Coronary artery (tissue), 2 donors: ENCODE measurements at regions not wholly inside any gene's neighbourhood (a gene's known extent, or its start where the extent isn't known, plus 50 kb on each side); places are given as distances from the start of the nearest gene placed in this dataset.

Experiments used
- DNase-seq: peaks from one replicate; pipeline ENCODE4 v3.0.0-alpha.2; 2017; ENCODE audit warnings: low spot score
- H3K27ac ChIP-seq, 2 donors: fragments of 200-600 bp; sonication (generic); one replicate each; pipeline ENCODE4 v1.5.1; 2016 to 2019
- H3K4me3 ChIP-seq: fragments of 200-600 bp; sonication (generic); 2 replicates; pipeline ENCODE4 v1.5.1; 2016; ENCODE audit warnings: mild to moderate bottlenecking, moderate library complexity
- TF ChIP-seq, protein P1 (sequence below): fragments of 200-600 bp; sonication (generic); IDR thresholded peaks from one replicate; pipeline ENCODE4 v1.5.1; 2019; ENCODE audit warnings: antibody characterized with exemption

DNA sequence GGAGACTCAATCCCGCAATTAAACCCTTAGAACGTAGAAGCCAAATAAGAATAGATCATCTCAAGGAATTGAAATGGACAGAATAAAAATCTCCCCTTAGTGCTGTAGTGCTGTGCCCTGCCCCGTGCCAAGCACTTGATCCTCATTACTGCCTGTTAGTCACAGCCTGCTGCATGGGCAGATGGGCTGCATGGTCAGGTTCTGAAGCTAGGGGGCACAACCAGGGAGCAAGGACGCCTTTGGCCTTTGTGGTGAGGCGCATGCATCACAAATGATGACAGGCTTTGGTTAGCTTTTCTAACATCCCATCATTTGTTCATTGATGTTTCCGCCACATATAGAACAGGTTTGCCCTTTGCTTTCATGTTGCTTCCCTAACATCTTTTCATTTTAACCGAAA lies 336.3 kb upstream of the ADAMTS9 start:
- DNase-seq: no peak
- TF ChIP-seq, protein P1, sequence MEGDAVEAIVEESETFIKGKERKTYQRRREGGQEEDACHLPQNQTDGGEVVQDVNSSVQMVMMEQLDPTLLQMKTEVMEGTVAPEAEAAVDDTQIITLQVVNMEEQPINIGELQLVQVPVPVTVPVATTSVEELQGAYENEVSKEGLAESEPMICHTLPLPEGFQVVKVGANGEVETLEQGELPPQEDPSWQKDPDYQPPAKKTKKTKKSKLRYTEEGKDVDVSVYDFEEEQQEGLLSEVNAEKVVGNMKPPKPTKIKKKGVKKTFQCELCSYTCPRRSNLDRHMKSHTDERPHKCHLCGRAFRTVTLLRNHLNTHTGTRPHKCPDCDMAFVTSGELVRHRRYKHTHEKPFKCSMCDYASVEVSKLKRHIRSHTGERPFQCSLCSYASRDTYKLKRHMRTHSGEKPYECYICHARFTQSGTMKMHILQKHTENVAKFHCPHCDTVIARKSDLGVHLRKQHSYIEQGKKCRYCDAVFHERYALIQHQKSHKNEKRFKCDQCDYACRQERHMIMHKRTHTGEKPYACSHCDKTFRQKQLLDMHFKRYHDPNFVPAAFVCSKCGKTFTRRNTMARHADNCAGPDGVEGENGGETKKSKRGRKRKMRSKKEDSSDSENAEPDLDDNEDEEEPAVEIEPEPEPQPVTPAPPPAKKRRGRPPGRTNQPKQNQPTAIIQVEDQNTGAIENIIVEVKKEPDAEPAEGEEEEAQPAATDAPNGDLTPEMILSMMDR: no peak
- H3K4me3 ChIP-seq: no peak overlapping the region
- H3K27ac ChIP-seq: no peak overlapping the region

DNA sequence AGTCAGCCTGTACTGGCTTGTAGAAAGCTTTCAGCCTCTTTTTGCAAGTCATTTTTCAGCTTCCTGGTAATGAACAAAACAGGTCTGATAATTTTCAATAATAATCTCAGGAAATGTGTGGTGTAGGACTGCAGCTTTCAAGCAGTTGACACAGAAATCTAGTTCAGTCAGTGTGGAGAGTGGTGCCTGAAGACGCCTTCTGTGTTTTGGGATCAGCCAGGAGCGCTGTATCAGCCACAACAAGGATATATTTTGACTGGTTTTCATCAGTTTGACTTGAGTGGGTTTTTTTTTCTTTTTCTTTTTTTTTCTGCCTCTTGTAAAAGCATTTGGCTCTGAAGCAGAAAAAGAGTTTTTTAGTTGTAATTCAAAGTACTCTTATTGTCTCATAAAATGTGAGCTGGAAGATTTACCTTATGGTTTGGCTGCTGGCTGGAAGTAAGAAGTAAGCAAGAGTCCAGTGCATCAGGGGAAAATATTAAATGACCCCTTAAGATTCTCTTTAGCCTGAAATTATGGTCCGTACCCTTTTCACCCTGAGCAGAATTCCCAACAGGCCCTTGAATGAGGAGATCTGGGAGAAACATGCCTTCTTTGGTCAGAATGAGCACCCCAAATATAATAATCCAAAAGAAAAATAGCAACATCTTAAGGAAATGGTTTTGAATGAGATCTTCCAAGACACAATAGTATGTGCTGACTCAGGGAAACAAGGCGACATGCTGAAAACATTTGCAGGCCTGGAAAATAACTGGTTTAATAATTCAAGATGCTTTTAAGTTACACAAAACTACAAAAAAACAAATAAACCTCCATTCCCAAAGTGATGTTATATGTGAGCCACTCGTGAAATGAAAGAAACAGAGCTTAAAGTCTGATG lies 332.7 kb upstream of the ADAMTS9 start:
- DNase-seq: no peak
- H3K27ac ChIP-seq: no peak overlapping the region
- TF ChIP-seq, protein P1: no peak

DNA sequence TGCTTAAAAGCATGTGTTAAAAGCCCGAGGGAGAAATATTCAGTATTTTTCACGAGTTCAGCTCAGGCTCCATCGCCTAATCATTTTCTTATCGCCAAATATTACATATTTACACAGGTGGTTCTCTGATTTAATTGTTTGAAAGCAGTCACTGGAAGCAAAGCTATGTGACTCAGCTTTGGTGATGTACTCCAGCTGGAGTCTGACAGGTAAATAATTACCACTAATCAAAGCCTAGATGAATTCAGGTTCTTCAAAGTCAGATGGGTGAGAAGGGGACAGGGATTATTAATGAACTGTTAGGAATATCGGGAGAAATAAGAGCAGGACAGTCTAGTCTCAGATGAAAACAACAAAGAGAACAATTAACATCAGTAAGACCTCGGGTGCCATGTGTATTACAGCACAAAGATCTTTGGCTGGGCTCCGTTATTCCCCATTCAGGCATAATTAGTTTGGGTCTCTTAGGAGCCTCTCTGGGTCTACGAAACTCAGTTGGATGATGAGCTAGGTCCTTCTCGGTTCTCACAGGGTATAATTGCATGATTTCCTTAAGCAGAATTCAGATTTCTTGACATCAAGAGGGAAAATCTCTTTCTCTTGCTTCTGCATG lies 331.7 kb upstream of the ADAMTS9 start:
- TF ChIP-seq, protein P1: no peak
- no peak for DNase-seq
- H3K27ac ChIP-seq: no peak overlapping the region
- no peak overlapping the region for H3K4me3 ChIP-seq

More for the DNA sequence above, 332.7 kb upstream of the ADAMTS9 start:
- H3K4me3 ChIP-seq: no peak overlapping the region

DNA sequence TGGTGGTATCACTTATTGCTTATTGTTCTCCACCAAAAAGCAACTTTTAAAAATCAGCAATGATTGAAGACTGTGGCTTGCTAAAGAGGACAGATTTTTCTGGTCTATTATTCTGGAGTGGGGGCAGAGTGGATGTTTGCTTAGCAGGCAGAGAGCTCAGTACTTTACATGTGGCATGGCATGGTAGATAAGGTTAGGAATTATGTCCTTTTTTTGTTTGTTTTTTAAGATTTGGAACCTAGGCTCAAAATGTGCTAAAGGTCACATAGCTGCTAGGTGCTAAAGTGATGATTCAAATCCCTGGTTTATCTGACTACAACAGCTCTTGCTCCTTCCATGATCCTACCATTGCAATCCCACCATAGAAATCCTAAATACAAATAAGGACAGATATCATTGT lies 331.0 kb upstream of the ADAMTS9 start:
- H3K27ac ChIP-seq: no peak overlapping the region
- no peak overlapping the region for H3K4me3 ChIP-seq
- DNase-seq: no peak
- TF ChIP-seq, protein P1: no peak

DNA sequence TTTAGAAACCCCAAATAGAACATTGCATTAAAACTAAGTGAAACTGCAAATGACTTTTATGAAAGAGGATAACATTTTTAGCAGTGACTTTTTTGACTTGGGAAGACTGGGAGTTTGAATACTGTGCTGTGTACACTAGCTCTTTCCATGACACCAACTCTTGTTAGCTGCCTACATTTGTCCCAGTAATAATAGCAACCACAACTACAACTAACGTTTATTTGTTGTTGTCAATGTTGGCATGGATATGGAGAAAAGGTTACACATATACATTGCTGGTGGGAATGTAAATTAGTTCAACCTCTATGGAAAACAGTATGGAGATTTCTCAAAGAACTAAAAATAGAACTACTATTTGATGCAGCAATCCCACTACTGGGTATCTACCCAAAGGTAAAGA lies 329.6 kb upstream of the ADAMTS9 start:
- TF ChIP-seq, protein P1: no peak
- H3K27ac ChIP-seq: no peak overlapping the region
- no peak overlapping the region for H3K4me3 ChIP-seq
- DNase-seq: no peak

DNA sequence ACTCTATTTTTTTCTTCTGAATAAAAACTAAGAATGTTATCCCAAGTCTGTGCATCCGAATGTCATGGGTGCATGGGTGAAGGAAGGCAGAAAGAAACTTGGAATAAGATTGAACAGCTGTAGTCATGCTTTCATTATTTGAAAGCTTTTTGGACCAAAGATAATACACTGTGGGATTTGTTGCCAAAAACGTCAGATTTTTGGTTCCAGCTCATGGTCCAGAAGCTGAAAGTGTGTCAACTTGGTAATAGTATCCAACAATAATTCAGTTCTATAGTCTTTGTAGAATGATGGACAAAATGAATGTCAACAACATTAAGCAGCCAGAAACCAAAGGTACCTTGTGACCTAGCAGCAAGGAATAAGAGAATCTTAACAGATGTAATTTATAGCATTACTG lies 327.9 kb upstream of the ADAMTS9 start:
- no peak for DNase-seq
- no peak overlapping the region for H3K4me3 ChIP-seq
- H3K27ac ChIP-seq: no peak overlapping the region
- TF ChIP-seq, protein P1: no peak

DNA sequence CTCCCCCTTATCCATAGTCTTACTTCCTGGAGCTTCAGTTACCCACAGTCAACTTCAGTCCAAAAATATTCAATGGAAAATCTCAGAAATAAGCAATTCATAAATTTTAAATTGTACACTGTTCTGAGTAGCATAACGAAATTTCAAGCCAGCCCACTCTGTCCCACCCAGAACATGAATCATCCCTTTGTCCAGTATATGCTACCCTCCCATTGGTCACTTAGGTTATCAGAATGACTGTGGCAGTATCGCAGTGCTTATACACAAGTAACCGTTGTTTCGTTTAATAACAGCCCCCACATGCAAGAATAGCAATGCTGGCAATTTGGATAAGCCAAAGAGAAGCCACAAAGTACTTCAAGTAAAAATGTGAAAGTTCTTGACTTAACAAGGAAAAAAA lies 325.3 kb upstream of the ADAMTS9 start:
- TF ChIP-seq, protein P1: no peak
- Histone ChIP-seq H3K27ac (no peak overlapping the region), H3K4me3 (no peak overlapping the region)
- no peak for DNase-seq
